Stomach (tissue), 8 donors: ENCODE measurements at regions not wholly inside any gene's neighbourhood (a gene's known extent, or its start where the extent isn't known, plus 50 kb on each side); places are given as distances from the start of the nearest gene placed in this dataset.
A peak's percentile ranks its signal among the peaks of the same experiment; 100 is the strongest.

Experiments
- DNase-seq, 2 donors: peaks; one replicate each; pipeline versions ENCODE4 v3.0.0 to v3.0.0-alpha.2; 2013 to 2019
- H3K27ac ChIP-seq, 5 donors: fragments of 200-600 bp in 4 of 5; sonication (generic) in 4 of 5; one replicate each; pipeline ENCODE4 v1.5.1; 2013 to 2019; ENCODE audit warnings: mild to moderate bottlenecking in 1 of 5, moderate library complexity in 1 of 5
- H3K27me3 ChIP-seq, 3 donors: fragments of 200-600 bp; sonication (generic); one replicate each; pipeline ENCODE4 v1.5.1; 2017 to 2019; ENCODE audit warnings: mixed run types in 1 of 3
- H3K36me3 ChIP-seq, 4 donors: fragments of 200-600 bp; sonication (generic); 1 replicate in 3 of 4; 2 replicates in 1 of 4; pipeline ENCODE4 v1.5.1; 2016 to 2019
- H3K4me1 ChIP-seq, 4 donors: fragments of 200-600 bp; sonication (generic); one replicate each; pipeline ENCODE4 v1.5.1; 2016 to 2019
- H3K4me3 ChIP-seq, 4 donors: fragments of 200-600 bp; sonication (generic) in 3 of 4; one replicate each; pipeline ENCODE4 v1.5.1; 2016 to 2019; ENCODE audit warnings: mild to moderate bottlenecking in 1 of 4
- H3K9me3 ChIP-seq, 4 donors: fragments of 200-600 bp; sonication (generic); one replicate each; pipeline ENCODE4 v1.5.1; 2016 to 2019
- EP300 ChIP-seq: sonication (generic); formaldehyde crosslinking; IDR thresholded peaks from one replicate; pipeline ENCODE4 v1.6.1; 2017; ENCODE audit warnings: antibody characterized with exemption
- POLR2A ChIP-seq, 4 donors: fragments of 450-650 bp; IDR thresholded peaks; one replicate each; pipeline ENCODE4 v1.6.1; 2016; ENCODE audit warnings: antibody characterized with exemption in 4 of 4, control low read depth in 2 of 4, mild to moderate bottlenecking in 1 of 4, moderate library complexity in 1 of 4
- POLR2AphosphoS5 ChIP-seq, 3 donors: sonication (generic); formaldehyde crosslinking; IDR thresholded peaks; one replicate each; pipeline ENCODE4 v1.6.1; 2016; ENCODE audit warnings: antibody characterized with exemption in 3 of 3
- WGBS, 5 donors: extraction: QIAGEN DNeasy Blood & Tissue Kit in 3 of 5; methylation state at CpG; one replicate each; pipeline versions ENCODE4 v1.1.5 to v1.1.7; 2013 to 2018; 5-methylcytosine and 5-hydroxymethylcytosine counted together
- intact Hi-C: fragments of 100-400 bp; cut with DNase I; formaldehyde crosslinking; loops from one replicate; pipeline ENCODE4 v1.15.1; 2023; ENCODE audit warnings: low total_unique reads
- TF ChIP-seq, protein P1 (sequence below), 7 experiments: fragments of 450-650 bp in 4 of 7; fragments of 200-600 bp in 3 of 7; sonication (generic) in 3 of 7; IDR thresholded peaks; one replicate each; pipeline ENCODE4 v1.5.1; 2016 to 2019; ENCODE audit warnings: antibody characterized with exemption in 7 of 7, control low read depth in 2 of 7, mild to moderate bottlenecking in 1 of 7
- donor health status: healthy with polysubstance abuse.
- donor health status: Bipolar disorder and iron deficiency.
- donor health status: healthy.

DNA sequence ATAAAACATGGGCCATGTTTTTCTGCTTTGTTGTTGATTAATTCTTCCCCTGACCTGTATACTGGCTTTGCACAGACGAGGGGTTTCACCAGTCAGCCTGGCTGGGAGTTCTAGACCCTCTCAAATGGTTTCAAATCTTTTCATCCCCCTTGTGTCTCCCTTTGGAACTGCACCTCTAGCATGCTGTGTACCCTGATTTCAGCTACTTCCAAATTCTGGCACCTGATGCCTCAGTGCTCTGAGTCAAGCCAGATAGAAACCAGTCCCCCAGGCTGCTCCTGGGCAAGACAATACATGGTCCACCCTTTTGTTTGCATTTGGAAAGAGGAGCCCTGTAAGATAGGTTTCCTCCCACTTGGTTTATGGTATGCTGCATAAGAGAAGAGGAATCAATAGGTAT, 290.2 kb downstream of the BTBD3 start:
- Histone ChIP-seq H3K27ac (no peak overlapping the region), H3K36me3 (no peaks in the 10 kb centered on the region), H3K4me3 (no peak overlapping the region), H3K27me3 (no peaks in the 10 kb centered on the region), H3K4me1 (no peaks in the 10 kb centered on the region), H3K9me3 (no peaks in the 10 kb centered on the region)
- no peak for TF ChIP-seq EP300
- TF ChIP-seq, protein P1, sequence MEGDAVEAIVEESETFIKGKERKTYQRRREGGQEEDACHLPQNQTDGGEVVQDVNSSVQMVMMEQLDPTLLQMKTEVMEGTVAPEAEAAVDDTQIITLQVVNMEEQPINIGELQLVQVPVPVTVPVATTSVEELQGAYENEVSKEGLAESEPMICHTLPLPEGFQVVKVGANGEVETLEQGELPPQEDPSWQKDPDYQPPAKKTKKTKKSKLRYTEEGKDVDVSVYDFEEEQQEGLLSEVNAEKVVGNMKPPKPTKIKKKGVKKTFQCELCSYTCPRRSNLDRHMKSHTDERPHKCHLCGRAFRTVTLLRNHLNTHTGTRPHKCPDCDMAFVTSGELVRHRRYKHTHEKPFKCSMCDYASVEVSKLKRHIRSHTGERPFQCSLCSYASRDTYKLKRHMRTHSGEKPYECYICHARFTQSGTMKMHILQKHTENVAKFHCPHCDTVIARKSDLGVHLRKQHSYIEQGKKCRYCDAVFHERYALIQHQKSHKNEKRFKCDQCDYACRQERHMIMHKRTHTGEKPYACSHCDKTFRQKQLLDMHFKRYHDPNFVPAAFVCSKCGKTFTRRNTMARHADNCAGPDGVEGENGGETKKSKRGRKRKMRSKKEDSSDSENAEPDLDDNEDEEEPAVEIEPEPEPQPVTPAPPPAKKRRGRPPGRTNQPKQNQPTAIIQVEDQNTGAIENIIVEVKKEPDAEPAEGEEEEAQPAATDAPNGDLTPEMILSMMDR (IDR thresholded peaks at IDR 0.05): peak in 5 of 7 experiments; percentile 35 to 63 (median 50)
- DNase-seq: peak; percentile 26 to 39
- WGBS, 5 donors: 11 to 22% (median 14%) methylated on average over 1 of the region's 1 CpG
- intact Hi-C loops: no loop called here

DNA sequence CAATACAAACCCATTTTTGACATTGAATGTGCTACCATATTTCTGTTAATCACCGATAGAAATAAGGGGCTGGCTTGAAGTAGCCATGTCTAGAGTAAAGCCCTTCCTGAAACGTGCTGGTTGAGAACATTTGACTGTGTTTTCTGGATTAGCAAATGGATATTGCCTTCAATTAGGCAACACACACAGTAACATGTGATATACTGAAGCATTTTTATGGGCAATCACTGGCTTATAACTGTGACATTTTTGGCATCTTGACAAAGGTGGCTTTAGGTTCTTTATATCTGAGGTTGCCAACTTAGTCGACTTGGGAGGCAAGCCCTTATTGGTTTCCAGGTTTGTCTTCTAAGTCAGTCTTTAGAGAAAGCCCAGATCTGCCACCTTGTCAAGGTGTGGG, 292.9 kb downstream of the BTBD3 start:
- no peaks in the 10 kb centered on the region for H3K4me1 ChIP-seq
- no peak for DNase-seq

DNA sequence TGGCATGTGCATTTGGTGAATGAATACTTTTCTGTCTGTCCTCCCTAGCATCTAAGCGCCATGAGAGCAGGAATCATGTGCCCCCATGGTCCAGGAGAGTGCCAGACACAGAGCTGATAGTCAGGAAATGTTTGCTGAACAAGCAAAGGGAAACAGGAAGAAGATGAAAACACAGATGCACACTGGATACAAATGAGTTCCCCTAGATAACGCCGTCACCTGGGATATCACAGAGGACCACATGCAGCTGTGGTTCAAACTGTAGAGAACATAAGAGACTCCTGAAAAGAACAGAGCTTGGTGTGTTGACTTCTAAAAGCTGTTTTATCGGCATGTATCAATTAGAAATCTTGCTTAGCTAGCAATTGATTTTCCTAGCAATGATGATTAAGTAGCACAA, 293.7 kb downstream of the BTBD3 start:
- H3K4me3 ChIP-seq: no peak overlapping the region
- H3K27me3 ChIP-seq: no peaks in the 10 kb centered on the region
- no peaks in the 10 kb centered on the region for H3K9me3 ChIP-seq
- no peaks in the 10 kb centered on the region for H3K36me3 ChIP-seq
- DNase-seq: peak in 1 of 2 donors; percentile 18
- no peak overlapping the region for H3K27ac ChIP-seq
- WGBS, 5 donors: 61 to 79% (median 68%) methylated on average over 4 of the region's 4 CpGs
- intact Hi-C loops: loop anchor here (10.0 kb wide), 1 partner anchor 527 kb away; no protein-coding TSS in a partner anchor
- no peak for TF ChIP-seq EP300
- TF ChIP-seq POLR2A (IDR thresholded peaks at IDR 0.05): no peak
- no peak for TF ChIP-seq POLR2AphosphoS5 (IDR thresholded peaks at IDR 0.05)
- TF ChIP-seq, protein P1 (IDR thresholded peaks at IDR 0.05): no peak
- H3K4me1 ChIP-seq: no peaks in the 10 kb centered on the region

More for the DNA sequence above, 292.9 kb downstream of the BTBD3 start:
- intact Hi-C loops: loop anchor here (10.0 kb wide), 1 partner anchor 526 kb away; no protein-coding TSS in a partner anchor
- H3K4me3 ChIP-seq: no peak overlapping the region
- TF ChIP-seq, protein P1 (IDR thresholded peaks at IDR 0.05): no peak
- TF ChIP-seq POLR2AphosphoS5 (IDR thresholded peaks at IDR 0.05) (no peak), EP300 (no peak), POLR2A (IDR thresholded peaks at IDR 0.05) (no peak)
- no peaks in the 10 kb centered on the region for H3K27me3 ChIP-seq
- H3K9me3 ChIP-seq: no peaks in the 10 kb centered on the region
- 72 to 77% (median 75%) methylated on average over 3 of the region's 3 CpGs for WGBS, 5 donors
- no peak overlapping the region for H3K27ac ChIP-seq
- H3K36me3 ChIP-seq: no peaks in the 10 kb centered on the region

DNA sequence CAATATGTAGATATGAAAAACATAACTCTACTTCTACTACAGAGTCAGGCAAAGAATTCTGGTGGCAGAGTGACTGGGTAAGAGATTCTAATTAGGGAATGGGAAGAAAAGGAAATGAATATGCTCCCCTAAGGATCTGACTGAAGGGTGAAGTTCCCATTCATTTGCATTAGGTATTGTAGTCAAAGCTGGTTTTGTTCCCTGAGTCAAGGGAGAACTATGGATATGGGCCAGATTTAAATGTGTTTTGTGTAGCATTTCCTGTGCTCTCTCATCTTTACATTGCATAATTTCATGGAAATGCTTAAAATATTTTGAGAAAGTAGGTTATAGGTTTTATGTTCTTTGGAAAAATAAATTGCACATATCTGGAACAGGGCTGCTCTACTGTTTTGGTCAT, 299.7 kb downstream of the BTBD3 start:
- H3K27me3 ChIP-seq: no peaks in the 10 kb centered on the region
- H3K27ac ChIP-seq: no peak overlapping the region
- no peaks in the 10 kb centered on the region for H3K4me1 ChIP-seq
- no peaks in the 10 kb centered on the region for H3K9me3 ChIP-seq
- DNase-seq: no peak
- TF ChIP-seq POLR2AphosphoS5 (IDR thresholded peaks at IDR 0.05): no peak
- H3K36me3 ChIP-seq: no peaks in the 10 kb centered on the region
- intact Hi-C loops: loop anchor here (10.0 kb wide), 1 partner anchor 533 kb away; no protein-coding TSS in a partner anchor
- H3K4me3 ChIP-seq: no peak overlapping the region

DNA sequence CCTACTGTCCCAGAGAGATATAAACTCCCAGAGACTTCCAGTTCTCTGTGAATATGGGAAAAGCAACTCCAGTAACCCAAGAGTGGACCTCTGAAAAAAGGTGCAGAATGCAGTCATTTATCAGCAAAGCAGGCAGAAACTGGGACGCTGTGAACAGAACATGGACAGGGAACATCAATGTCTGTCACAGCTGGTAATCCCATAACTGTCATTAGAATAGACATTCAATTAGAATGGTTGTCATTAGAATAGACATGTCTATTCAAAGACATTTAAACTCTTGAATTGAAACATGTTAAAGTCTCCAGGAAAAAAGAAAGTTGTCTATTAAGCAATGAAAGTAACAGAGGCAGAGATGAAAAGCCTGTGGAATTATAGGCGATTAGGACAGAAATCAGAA, 302.1 kb downstream of the BTBD3 start:
- DNase-seq: no peak
- no peaks in the 10 kb centered on the region for H3K27me3 ChIP-seq
- TF ChIP-seq, protein P1 (IDR thresholded peaks at IDR 0.05): no peak
- TF ChIP-seq POLR2A (IDR thresholded peaks at IDR 0.05): no peak
- intact Hi-C loops: loop anchor here (10.0 kb wide), 1 partner anchor 535 kb away; no protein-coding TSS in a partner anchor
- no peak overlapping the region for H3K4me3 ChIP-seq
- no peaks in the 10 kb centered on the region for H3K36me3 ChIP-seq
- 80 to 93% (median 85%) methylated on average over 2 of the region's 2 CpGs for WGBS, 5 donors
- no peaks in the 10 kb centered on the region for H3K9me3 ChIP-seq
- no peak overlapping the region for H3K27ac ChIP-seq
- H3K4me1 ChIP-seq: no peaks in the 10 kb centered on the region
